GM04504 (cell line): ENCODE measurements at regions not wholly inside any gene's neighbourhood (a gene's known extent, or its start where the extent isn't known, plus 50 kb on each side); places are given as distances from the start of the nearest gene placed in this dataset.

ENCODE experiments used
- DNase-seq: peaks from one replicate; pipeline ENCODE4 v3.0.0-alpha.2; 2012; ENCODE audit warnings: low read depth

DNA sequence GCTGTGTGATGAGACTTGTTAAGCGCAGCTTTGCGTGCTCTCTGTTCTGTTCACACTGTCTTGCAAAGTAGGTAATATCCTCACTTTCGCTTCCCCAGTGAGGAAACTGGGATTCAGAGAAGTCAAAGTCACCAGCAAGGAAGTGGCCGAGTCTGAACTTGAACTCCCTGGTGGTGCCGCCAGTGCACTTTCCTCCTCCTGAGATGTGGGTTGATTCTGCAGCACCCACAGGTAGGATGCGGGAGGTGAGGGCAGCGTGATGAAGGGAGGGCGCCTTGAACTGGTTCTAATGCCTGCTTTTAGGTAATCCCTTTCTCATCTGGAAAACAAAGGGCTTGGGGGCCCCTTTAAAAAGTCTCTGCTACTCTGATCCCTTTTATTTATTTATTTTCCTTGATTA lies 54.9 kb upstream of the IGF1 start:
- DNase-seq, result no peak

DNA sequence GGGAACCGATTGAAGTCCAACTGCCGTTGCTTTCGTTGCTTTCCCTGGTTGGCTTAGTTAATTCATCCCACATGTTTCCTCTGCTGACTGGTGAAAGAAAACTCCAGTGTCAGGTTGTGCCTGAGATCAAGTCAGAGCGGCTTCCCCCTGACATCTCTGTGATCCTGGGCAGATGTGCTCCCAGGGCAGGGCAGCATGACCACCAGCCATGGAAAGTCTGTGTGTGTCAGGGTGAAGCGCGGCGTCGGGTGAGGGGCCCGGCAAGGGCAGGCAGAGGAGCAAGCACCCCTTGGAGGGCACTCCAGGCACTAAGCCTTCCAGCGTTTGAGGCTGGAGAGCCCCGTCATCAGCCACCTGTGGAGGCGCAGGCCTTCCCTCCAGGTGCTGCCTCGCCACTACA lies 54.5 kb upstream of the IGF1 start:
- DNase-seq, result no peak

GRCh38 chr12:102533483-102534215 lies 53.3 kb upstream of the IGF1 start:
- no peak for DNase-seq
